ENCODE measurements at regions not wholly inside any gene's neighbourhood (a gene's known extent, or its start where the extent isn't known, plus 50 kb on each side); places are given as distances from the start of the nearest gene placed in this dataset.

- TF ChIP-seq CTCF (IDR thresholded peaks at IDR 0.05) (no peak), POLR2AphosphoS5 (IDR thresholded peaks at IDR 0.05) (peak in 1 of 3 donors; percentile 40), POLR2A (IDR thresholded peaks at IDR 0.05) (no peak)
Observed at GRCh38 chr18:75489493-75490190, 62.1 kb upstream of the SMIM21 start.

Data from suprapubic skin (tissue), 4 donors.